T-helper 2 cell (primary cell): ENCODE measurements at regions not wholly inside any gene's neighbourhood (a gene's known extent, or its start where the extent isn't known, plus 50 kb on each side); places are given as distances from the start of the nearest gene placed in this dataset.

Source experiments
- DNase-seq, 5 experiments: peaks; one replicate each; pipeline versions ENCODE4 v3.0.0 to v3.0.0-alpha.2; 2012 to 2022

DNA sequence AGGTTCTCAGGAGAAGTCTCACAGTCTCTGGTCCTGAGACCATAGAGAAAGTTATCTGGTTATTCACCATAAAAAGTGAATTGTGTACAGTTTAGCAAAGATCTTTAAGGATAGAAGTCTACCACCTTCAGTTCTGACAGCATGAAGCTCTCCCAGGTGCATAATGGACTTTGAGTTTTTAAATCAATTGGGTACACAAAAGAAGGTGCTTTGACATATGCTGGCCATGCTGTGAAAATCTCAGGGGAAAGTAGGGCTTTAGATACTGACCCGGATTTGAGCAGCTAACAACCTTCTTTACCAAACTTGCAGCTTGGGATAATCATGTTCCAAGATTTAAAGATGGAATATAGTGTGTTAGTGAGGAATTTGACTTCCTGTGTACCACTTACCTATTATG, 264.2 kb downstream of the ZSWIM6 start:
- no peak for DNase-seq

DNA sequence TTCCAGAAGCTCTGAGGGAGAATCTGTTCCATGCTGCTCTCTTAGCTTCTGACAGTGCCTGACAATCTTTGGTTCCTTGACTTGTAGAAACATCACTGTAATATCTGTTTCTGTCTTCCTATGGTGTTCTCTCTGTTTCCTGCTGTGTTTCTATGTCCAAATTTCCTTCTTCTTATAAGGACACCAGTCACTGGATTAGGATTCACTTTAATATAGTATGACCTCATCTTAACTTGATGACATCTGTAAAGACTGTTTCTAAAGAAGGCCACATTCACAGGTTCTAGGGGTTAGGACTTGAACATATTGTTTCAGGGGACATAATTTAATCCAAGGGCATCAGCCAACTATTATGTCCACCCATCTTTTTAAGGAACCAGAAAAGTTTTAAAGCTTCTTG, 265.6 kb downstream of the ZSWIM6 start:
- DNase-seq = no peak

DNA sequence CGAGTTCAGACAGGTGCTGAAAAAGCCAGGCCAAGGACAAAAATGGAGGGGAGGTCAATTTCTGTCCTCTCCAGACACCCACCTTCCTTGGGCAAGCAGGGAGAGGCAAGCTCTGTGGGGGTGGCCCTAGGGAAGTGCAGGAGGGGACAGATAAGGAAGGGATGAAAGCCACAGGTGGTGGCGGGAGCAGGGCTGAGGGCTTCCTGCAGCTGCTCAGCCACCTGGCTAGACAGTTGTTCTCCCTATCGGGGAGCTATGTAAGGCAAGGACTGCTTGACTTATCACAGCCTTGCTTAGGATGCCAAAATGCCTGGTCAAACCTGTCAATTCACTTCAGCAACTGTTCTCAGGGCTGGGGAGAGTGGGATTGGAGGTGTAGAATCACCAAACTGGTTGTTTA, 266.1 kb downstream of the ZSWIM6 start:
- no peak for DNase-seq

DNA sequence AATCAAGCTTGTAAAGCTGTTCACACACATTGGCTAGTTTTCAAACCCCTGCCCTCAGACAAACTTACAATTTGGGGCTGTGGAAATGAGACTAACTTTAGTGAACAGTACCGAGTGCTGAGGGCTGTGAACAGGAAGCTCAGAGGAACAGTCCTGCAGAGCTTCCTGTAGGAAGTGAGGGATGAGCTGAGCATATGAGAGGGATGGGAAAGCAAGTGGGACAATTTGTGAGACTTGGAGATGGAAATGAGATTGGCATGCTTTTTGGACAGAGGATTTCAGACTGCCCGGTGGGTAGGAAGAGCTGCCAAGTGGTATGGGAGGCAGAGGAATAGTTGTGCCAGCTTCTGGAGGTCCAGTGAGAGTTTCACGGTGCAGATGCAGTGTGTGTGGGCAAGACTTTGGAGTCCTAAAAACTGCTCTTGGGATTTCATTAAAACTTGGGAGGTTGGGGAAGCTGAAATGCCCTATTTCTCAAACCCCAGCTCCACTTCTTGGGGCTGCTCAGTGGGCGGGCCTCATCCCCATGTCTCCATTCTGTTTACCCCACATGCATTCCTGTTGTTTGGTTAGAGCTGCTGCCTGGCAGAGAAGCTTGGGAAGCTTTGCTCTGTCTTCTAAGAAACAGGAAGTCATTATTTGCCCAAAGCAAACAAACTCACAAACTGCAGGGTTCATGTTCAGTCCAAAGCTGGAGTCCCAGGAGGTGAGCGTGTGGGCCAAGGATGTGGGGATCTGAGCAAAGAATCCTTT, 267.5 kb downstream of the ZSWIM6 start:
- DNase-seq = no peak

DNA sequence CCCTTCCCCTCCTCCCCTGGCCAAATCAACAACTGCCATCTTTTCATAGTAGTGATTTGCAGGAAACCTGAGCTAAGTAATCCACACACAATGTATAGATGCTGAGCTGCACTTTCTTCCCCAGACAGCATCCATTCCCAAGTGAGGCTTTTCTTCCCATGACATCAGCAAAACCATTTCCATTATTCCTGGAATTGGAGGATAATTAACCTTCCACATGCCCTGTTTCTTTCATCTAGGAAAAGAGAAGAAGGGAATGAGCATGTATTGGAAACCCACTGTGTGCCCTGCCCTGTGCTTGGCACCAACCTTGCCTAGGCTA, 268.0 kb downstream of the ZSWIM6 start:
- DNase-seq = no peak

DNA sequence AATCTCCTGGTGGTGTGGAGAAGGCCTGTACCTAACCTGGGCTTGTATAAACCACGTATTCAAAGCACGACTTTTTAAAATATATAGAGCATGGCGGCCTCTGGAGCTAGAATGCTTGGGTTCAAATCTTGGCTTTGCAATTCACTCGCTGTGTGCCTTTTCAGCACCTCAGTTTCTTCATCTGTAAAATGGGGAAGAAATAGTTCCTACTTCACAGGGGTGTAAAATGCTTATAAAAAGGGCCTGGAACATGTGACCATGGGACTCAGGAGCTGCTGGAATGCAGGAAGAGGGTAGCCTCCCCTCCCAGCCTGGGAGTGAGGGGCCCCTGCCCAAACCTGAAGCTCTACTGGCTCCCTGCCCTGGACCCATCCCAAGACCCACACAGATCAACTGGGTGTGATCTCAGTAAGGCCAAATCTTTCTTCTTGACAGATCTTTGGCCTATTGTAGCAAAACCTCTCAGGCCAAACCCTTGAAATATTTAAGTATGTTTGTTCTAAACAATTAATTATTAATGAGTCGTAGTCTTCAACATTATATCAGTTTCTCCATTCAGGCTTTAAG, 269.0 kb downstream of the ZSWIM6 start:
- no peak for DNase-seq

DNA sequence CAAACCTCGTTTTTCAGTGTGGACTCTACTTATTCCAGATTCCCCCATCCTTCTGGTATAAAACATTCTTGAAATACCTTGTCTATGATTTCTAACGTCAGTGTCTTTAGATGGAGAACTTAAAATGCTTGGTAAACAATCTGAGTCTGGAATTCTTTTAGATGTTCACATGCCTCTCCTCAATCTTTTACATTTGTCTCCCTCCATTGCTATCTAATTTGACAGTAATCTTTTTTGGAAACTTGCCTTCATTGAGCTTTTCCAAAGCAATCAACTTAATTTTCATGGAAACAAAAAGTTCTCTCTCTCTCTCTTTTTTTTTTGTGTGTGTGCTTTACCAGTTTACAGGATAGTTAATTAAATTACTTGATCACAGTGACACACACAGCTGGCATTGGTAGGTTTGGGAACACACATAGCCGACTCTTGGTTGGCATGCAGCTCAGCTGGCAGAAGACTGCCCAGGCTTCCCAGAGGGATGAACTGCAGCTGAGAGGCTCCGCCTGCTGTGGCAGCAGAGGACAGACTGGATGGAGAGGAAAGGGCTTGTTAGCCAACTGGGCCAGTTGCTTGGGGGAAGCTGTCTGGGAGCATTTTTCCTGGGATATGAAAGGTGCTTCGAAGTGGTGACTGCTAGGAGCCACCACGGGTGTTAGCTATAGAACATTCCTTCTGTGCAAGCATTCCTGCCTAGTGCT, 271.3 kb downstream of the ZSWIM6 start:
- DNase-seq = no peak

DNA sequence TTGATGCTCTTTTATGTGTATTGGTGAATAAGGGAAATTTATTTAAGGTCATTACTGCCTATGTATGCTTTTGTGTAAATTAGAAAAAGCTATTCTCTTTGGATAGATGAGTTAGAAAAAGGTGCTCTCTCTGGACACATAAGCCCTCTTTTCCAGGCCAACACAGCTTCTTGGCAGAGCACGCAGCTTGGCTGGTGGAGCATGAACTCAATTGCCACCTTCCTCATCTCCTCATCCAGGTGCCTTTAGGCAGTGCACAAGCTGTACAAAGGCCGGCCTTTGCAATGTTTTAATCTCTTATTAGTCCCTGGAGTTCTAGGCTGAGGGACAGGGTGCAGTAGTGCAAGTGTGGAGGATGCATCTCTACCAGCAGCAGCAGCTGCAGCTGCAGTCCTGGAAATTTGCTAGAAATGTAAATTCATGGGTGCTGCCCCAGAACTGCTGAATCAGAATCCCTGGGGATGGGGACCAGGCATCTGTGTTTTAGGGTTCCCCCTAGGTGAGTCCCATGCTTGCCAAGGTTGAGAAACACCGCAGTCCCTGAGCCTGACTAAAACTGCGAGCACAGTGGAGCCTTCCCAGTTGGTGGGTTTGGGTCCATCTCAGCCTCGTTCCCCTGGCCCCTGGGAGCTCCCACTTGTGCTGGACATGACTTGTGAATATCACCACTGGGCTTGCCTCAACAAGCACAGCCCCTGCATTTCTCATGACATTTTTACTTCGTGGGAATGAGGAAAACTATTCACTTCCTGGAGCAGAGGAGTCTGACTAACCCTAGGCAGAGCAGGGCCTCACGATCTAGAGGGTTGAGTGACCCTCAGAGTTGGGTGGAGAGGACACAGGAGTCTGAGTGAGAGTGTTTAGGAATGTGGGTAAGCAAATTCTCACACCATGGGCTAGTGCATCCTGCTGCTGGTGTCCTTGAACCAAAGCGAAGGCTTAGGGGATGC, 272.3 kb downstream of the ZSWIM6 start:
- DNase-seq = no peak

DNA sequence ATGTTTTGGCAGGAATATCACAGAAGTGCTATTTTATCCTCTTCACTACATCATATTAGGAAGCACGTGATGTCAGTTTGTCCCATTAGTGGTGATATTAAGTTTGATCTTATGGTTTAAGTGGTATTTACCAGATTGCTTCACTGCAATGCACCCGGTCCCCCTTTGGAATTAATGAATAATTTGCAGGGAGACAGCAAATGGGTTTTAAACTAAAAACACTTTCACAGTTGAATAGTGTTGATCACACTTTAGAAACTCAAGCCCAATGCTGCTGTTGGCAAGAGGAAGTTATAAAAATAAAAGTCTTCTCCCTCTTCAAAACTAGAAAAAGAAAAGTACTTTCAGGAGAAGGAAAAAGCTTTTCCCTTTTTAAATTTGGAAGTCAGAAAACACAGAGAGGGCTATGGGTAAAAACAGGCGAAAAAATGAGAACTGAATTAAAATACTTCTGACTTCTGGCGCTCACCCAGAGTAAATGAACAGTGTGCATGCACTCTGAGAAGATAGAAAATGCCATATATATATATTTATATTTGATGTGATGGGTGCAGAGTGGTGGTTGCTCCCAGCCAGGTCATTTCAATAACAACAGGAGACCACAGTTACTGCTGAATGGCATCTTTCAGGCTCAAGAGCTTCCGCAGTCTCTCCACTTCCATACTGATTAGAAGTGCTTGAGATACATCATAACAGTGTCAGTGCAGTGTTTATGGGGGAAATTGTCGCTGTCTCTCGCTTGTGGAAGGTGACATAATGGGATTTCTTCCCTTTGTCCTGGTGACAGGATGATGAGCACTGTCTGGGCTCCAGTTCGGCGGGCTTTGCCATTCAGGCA, 278.0 kb downstream of the ZSWIM6 start:
- no peak for DNase-seq

DNA sequence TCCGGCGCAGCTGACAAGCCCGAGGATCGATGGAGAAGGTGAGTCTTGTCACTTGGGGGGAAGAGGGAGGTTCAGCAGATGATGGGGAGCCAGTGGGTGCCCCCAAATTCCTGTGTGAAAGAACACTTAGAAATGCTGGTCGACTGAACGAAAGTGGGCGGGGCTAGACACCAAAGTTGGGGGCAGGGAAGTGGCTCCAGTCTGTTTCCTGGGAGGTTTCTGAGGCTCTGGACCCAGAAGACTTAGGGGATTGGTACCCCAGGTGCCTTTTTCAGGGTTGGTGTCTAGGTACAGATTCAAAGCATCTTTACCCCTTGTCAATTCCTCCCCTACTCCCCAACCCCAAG, 278.6 kb downstream of the ZSWIM6 start:
- no peak for DNase-seq

DNA sequence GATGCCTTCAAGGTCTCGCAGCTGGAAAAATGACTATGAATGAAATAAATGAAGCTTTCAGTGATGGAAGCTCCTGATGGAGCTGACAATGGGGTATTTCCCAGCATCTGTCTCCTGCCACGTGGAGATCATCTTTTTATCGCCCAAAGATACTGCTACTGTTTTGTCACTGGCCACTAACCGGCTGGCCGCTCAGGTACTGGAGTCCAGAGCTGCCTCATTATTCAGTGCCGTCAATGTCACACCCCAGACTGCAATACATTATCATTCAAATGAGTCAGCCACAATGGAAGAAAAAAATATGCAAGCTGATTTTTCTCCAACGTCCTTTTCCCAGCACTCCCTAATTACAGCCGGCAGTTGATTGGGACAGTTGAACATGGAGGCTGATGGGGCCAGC, 280.4 kb downstream of the ZSWIM6 start:
- DNase-seq = no peak

DNA sequence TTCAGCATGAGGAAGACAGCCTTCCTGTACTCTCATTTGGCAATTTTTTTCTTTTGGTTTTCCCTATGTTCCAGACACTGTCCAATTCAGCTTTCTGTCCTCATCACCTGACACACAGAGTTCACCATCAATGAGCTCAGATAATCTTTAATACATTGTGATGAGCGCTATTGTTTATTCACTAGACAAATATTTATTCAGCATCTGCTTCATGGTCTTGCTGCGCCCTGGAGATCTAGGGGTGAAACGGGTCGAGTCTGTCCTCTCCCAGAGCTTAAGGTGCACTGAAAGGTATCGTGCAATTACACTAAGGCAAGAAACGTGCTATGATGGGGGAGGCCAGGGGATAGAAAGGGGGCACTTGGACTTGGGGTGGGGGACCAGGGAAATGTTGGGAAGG, 281.6 kb downstream of the ZSWIM6 start:
- no peak for DNase-seq

DNA sequence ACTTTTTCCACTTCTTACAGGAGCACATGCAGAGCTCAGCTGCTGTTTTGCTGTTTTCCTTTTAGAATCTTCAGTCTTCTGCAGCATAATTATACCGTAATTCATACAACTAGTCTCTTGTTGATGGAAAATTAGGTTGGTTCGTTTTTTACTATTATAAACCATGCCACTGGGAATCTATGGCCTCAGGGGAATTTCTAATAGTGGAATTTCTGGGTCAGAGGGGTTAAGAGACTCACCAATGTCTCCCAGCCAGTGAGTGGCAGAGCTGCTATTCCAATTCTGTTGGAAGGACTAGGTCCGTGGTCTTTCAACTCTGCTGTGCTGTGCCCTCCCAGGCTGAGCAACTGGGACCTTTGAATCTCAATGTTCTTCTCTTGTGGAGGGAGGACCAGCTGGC, 282.5 kb downstream of the ZSWIM6 start:
- no peak for DNase-seq

DNA sequence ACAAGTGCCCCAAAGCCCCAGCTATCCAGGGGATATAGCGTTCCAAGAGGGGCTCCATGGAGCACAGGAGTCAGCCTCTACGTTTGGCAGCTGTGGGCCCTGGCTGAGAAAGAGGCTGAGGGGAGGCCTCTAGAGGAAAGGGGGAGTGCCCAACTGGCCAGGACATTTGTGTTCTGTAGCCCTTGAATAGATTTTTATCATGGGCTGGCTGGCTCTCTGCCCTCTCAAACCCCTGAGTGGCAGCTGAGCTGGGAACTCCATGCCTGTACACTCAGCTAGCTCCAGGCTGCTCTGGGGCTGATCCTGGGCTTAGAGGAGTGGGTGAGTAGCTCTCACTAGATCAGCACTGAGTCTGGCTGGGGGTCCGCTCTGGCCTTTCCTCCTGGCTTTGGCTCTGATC, 285.0 kb downstream of the ZSWIM6 start:
- DNase-seq = no peak

DNA sequence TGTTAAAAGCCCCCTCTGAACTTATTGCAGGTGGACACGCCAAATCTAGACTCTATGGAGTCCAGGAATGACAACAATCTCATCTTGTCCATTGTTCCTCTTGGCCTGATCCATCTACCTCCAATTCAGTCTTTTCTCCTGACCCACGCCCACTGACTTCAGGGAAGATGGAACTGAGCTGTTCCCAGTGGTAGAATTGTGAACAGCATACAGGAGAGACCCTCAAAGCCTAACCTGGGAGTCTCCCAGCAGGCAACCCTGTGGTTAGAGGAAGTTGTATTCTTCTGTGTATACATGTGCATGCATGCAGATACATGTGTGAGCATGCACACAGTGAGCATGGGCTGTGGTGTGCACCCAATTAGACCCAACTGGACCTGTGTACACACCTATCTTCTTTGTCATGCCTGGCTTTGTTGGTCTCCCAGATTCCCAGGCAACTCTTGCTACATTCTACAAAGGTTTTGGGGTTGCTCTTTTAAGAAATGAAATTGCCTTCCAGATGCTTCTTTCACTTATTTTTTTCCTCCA, 286.0 kb downstream of the ZSWIM6 start:
- DNase-seq = no peak

DNA sequence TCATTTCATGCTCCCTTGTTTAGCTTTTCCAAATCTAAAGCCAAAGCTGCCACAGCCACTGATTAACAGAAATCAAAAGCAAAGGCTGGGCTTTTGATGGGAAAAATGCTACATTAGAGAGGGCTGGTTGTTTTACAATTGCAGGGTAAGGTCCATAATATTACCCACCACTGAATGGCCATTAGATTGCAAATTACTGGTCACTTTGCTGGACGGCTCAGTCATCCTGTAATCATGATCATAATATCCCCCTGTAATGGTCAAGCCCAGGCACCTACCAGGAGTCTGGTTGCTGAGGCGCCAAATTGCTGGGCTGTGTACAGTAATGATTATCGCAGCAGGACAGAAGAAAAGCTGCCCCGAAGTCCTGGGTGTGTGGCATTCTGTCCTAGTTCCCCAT, 286.5 kb downstream of the ZSWIM6 start:
- no peak for DNase-seq

DNA sequence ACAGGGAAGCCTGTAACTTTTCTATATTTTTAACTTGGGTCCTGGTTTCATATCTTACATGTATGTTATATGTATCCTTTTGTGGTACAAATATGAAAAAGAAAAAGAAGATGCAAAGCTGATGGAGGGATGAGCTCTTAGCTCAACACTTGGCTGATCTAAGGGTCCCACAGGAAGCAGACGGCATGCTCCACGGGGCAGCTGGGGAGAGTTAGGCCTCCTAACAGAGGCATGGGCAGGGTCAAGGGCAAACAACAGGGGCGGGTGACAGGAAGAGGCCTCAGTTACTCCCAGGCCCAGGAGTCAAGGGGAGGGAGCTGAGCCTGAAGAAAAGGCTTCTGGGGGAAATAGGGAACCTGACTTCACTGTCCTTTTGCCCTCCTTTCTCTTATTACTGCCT, 287.2 kb downstream of the ZSWIM6 start:
- no peak for DNase-seq

DNA sequence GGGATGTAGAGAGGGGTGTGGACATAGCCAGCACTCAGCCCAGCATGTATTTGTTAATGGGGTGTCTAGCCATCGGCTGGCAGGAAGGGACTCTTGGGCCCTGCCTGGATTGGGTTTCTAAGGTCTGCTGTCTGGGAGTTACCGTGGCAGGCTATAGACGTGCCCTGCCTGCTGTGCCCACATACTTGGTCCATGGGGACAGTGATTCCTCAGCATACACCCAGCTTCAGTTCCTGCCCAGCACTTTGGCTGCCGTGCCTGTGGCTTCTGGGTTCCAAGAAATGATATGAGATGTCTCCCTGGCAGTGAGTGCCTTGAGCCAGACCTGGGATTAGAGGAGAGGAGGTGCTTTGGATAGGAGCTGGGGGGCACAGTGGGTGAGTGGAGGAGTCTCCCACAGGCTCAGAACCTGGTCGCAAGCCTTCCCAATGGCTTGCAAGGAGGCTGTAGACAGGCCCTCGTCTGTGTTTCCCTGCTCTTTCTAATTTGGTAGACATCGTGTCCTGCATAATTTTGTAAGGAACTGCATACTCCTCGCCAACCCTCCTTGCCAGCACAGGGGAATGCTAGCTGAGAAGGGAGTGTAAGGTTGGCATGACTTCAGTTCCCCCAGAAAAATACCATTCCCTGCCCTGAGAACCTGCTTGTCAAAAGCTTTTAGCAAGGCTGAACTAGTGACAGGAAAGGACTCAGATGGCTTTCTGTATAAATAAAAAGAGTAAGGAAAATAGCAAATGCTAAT, 287.9 kb downstream of the ZSWIM6 start:
- DNase-seq = no peak

DNA sequence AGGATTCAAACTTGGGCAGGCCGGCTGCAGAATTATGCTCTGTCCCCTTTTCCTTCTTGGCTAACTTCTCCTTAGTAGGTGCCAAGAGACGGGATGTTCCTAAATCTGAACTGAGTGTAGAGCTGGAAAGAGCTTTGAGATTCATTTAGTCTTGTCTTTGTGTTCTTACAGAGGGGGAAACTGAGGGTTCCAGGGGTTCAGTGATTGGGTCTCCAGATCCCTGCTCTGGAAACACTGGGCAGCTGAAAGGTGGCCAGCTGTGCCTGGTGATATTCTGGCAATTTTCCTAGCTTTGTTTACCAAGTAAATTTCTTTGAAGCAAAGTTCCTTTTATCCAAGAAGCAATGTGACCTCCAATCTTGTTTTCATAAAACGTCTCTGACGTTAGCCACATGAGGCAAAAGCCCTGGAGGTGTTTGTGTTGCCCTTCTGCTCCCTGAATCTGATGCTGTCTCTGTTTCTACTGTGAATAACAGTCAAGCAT, 288.7 kb downstream of the ZSWIM6 start:
- DNase-seq = no peak

DNA sequence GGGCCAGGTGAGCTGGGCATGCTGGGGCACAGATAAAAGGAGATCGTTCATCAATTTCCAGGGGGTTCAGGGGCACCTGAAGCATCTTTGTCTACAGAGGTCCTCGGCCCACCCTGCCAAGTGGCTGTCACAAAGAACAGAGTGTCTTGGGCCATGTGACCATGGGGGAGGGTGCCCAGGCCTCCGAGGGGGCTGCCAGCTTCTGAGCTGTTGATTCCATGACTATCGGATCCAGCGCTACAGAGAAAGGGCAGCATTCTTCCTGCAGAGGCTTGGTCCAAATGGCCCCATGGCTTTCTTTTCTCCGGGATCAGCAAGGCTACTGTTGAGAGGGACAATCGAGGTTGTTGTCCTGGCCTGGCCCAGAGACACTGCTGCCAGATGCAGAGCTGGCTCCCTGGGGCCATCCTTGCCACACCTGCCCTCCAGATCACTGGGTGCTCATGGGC, 289.2 kb downstream of the ZSWIM6 start:
- DNase-seq = no peak

DNA sequence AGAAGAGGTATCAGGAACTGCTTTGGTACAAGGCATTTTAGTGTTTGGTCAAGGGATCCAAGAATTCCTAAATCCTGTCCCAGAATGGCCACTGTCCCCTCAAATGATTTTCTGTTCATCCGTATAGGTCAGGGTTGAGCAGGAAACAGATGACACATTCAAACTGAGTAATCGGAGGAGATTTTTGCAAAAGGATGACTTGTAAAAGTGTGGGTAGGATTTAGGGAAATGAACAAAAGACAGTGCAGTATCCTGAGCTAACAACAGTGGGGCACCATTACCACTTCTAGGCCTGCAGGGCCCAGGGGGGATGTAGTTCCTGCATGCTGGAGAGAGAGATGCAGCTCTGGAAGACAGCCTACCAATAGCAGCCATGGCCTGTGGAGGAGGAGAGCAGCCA, 290.1 kb downstream of the ZSWIM6 start:
- no peak for DNase-seq
